H9 (cell line): ENCODE measurements at regions not wholly inside any gene's neighbourhood (a gene's known extent, or its start where the extent isn't known, plus 50 kb on each side); places are given as distances from the start of the nearest gene placed in this dataset.

Experiments used
- DNase-seq: peaks from one replicate; pipeline ENCODE4 v3.0.0-alpha.2; 2017
- H2AFZ ChIP-seq: one replicate; pipeline ENCODE4 v1.6.1; 2013; ENCODE audit warnings: mild to moderate bottlenecking, low read length, control low read depth, moderate library complexity
- H2AK5ac ChIP-seq: 2 replicates; pipeline ENCODE4 v1.6.1; 2013; ENCODE audit warnings: low read length, control low read depth, mixed read lengths; ENCODE audit not compliant: insufficient read length
- H2BK120ac ChIP-seq: one replicate; pipeline ENCODE4 v1.6.1; 2013; ENCODE audit warnings: low read depth, mild to moderate bottlenecking, low read length, control low read depth, inconsistent platforms; ENCODE audit not compliant: poor library complexity, severe bottlenecking
- H2BK12ac ChIP-seq: 2 replicates; pipeline ENCODE4 v1.6.1; 2013; ENCODE audit warnings: low read length, control low read depth, mixed read lengths, low read depth; ENCODE audit not compliant: insufficient read length
- H2BK15ac ChIP-seq: 2 replicates; pipeline ENCODE4 v1.6.1; 2013; ENCODE audit warnings: low read depth, low read length, control low read depth
- H2BK20ac ChIP-seq: one replicate; pipeline ENCODE4 v1.6.1; 2013; ENCODE audit warnings: low read depth, mild to moderate bottlenecking, low read length, control low read depth, inconsistent platforms; ENCODE audit not compliant: poor library complexity, severe bottlenecking
- H2BK5ac ChIP-seq: 2 replicates; pipeline ENCODE4 v1.6.1; 2013; ENCODE audit warnings: low read length, control low read depth, mixed read lengths; ENCODE audit not compliant: insufficient read length
- H3K14ac ChIP-seq: 2 replicates; pipeline ENCODE4 v1.6.1; 2013; ENCODE audit warnings: low read length, control low read depth; ENCODE audit not compliant: insufficient read depth
- H3K18ac ChIP-seq: 2 replicates; pipeline ENCODE4 v1.6.1; 2013; ENCODE audit warnings: low read depth, mild to moderate bottlenecking, mixed read lengths, low read length, control low read depth; ENCODE audit not compliant: insufficient read length
- H3K23ac ChIP-seq: 2 replicates; pipeline ENCODE4 v1.6.1; 2013; ENCODE audit warnings: low read length, control low read depth, mixed read lengths, low read depth; ENCODE audit not compliant: insufficient read length
- H3K23me2 ChIP-seq: 2 replicates; pipeline ENCODE4 v1.6.1; 2013; ENCODE audit warnings: low read depth, mild to moderate bottlenecking, mixed read lengths, low read length, control low read depth; ENCODE audit not compliant: insufficient read length, poor library complexity, severe bottlenecking
- H3K27ac ChIP-seq: 2 replicates; pipeline ENCODE4 v1.5.1; 2013; ENCODE audit warnings: low read length, control low read depth, mixed read lengths, low read depth; ENCODE audit not compliant: insufficient read length
- H3K27me3 ChIP-seq: 2 replicates; pipeline ENCODE4 v1.6.1; 2013; ENCODE audit warnings: low read length, control low read depth, inconsistent platforms; ENCODE audit not compliant: insufficient read depth
- H3K4ac ChIP-seq: 2 replicates; pipeline ENCODE4 v1.6.1; 2013; ENCODE audit warnings: low read depth, mild to moderate bottlenecking, control low read depth, inconsistent platforms, low read length, moderate library complexity
- H3K4me1 ChIP-seq: 2 replicates; pipeline ENCODE4 v1.6.1; 2013; ENCODE audit warnings: low read length, control low read depth, inconsistent platforms; ENCODE audit not compliant: insufficient read depth
- H3K4me2 ChIP-seq: 2 replicates; pipeline ENCODE4 v1.6.1; 2013; ENCODE audit warnings: low read length, control low read depth, mixed read lengths; ENCODE audit not compliant: insufficient read length, insufficient read depth
- H3K56ac ChIP-seq: 2 replicates; pipeline ENCODE4 v1.6.1; 2013; ENCODE audit warnings: low read depth, mild to moderate bottlenecking, mixed read lengths, low read length, control low read depth; ENCODE audit not compliant: insufficient read length
- H3K79me1 ChIP-seq: 2 replicates; pipeline ENCODE4 v1.6.1; 2013; ENCODE audit warnings: low read depth, mild to moderate bottlenecking, moderate library complexity, low read length, control low read depth, inconsistent platforms; ENCODE audit not compliant: insufficient read depth, poor library complexity, severe bottlenecking
- H3K79me2 ChIP-seq: 2 replicates; pipeline ENCODE4 v1.6.1; 2013; ENCODE audit warnings: low read length, control low read depth, inconsistent platforms; ENCODE audit not compliant: insufficient read depth
- H3K9ac ChIP-seq: 2 replicates; pipeline ENCODE4 v1.6.1; 2013; ENCODE audit warnings: low read length, control low read depth, mixed read lengths; ENCODE audit not compliant: insufficient read length; ENCODE audit errors: extremely low read depth
- H3K9me3 ChIP-seq: one replicate; pipeline ENCODE4 v1.6.1; 2013; ENCODE audit warnings: low read depth, low read length, inconsistent platforms; ENCODE audit not compliant: control insufficient read depth
- H3T11ph ChIP-seq: one replicate; pipeline ENCODE4 v1.6.1; 2013; ENCODE audit warnings: mild to moderate bottlenecking, low read length, control low read depth, inconsistent platforms
- H4K20me1 ChIP-seq: one replicate; pipeline ENCODE4 v1.6.1; 2013; ENCODE audit not compliant: control insufficient read depth, insufficient read length, insufficient read depth
- H4K5ac ChIP-seq: 2 replicates; pipeline ENCODE4 v1.6.1; 2013; ENCODE audit warnings: low read depth, mild to moderate bottlenecking, mixed read lengths, low read length, control low read depth; ENCODE audit not compliant: insufficient read length
- H4K8ac ChIP-seq: replicated peaks from 2 replicates; pipeline ENCODE4 v1.6.1; 2013; ENCODE audit warnings: low read length, control low read depth, mixed read lengths, low read depth; ENCODE audit not compliant: insufficient read length
- H4K91ac ChIP-seq: 2 replicates; pipeline ENCODE4 v1.6.1; 2013; ENCODE audit warnings: low read depth, mild to moderate bottlenecking, moderate library complexity, mixed read lengths, low read length, control low read depth; ENCODE audit not compliant: insufficient read length
- H3K27ac Mint-ChIP-seq, 3 experiments: 2 replicates in 2 of 3; 3 replicates in 1 of 3; pipeline ENCODE4 v1.8.0; 2020 to 2021; ENCODE audit warnings: mixed read lengths in 3 of 3, mild to moderate bottlenecking in 1 of 3, moderate library complexity in 1 of 3
- H3K27me3 Mint-ChIP-seq: 2 replicates; pipeline ENCODE4 v1.8.0; 2021; ENCODE audit warnings: low read depth, mild to moderate bottlenecking, moderate library complexity, mixed read lengths
- H3K36me3 Mint-ChIP-seq, 3 experiments: 2 replicates in 2 of 3; 3 replicates in 1 of 3; pipeline ENCODE4 v1.8.0; 2020 to 2021; ENCODE audit warnings: low read depth in 3 of 3, mixed read lengths in 3 of 3; ENCODE audit not compliant: insufficient read depth in 1 of 3
- H3K4me1 Mint-ChIP-seq, 2 experiments: 2 replicates each; pipeline ENCODE4 v1.8.0; 2020; ENCODE audit warnings: mixed read lengths in 2 of 2
- H3K4me3 Mint-ChIP-seq, 2 experiments: 2 replicates in 1 of 2; 3 replicates in 1 of 2; pipeline ENCODE4 v1.8.0; 2020 to 2021; ENCODE audit warnings: mild to moderate bottlenecking in 2 of 2, mixed read lengths in 2 of 2, moderate library complexity in 1 of 2
- H3K9me3 Mint-ChIP-seq, 2 experiments: 2 replicates in 1 of 2; 3 replicates in 1 of 2; pipeline ENCODE4 v1.8.0; 2020; ENCODE audit warnings: mild to moderate bottlenecking in 2 of 2, mixed read lengths in 2 of 2, moderate library complexity in 1 of 2
- CTCF ChIP-seq: fragments of 200-600 bp; sonication (generic); conservative IDR thresholded peaks from 3 replicates; pipeline ENCODE4 v1.8.0; 2021; ENCODE audit warnings: antibody characterized with exemption, mild to moderate bottlenecking
- WGBS: extraction: QIAGEN DNeasy Blood & Tissue Kit; methylation state at CpG from one replicate; pipeline ENCODE4 v1.1.7; 2013; ENCODE audit warnings: missing lambda C conversion rate, low lambda C conversion rate, mixed read lengths; ENCODE audit not compliant: insufficient read length; ENCODE audit errors: extremely low coverage; 5-methylcytosine and 5-hydroxymethylcytosine counted together

- H2BK120ac ChIP-seq = no peak overlapping the region
- no peak overlapping the region for H2BK15ac ChIP-seq
Measured at GRCh38 chr21:27464648-27465047, 497.8 kb upstream of the ADAMTS5 start.

More at GRCh38 chr21:27464648-27465047, 497.8 kb upstream of the ADAMTS5 start:
- H3K9me3 Mint-ChIP-seq = no peaks in the 10 kb centered on the region
- H3K9me3 ChIP-seq = no peaks in the 10 kb centered on the region
- no peak overlapping the region for H3K14ac ChIP-seq
- TF ChIP-seq CTCF = no peak
- no peaks in the 10 kb centered on the region for H3K27me3 ChIP-seq
- no peak overlapping the region for H3K9ac ChIP-seq
- no CpG with 5 or more reads among the region's 1 CpG for WGBS
- H3K18ac ChIP-seq = no peak overlapping the region
- H3K4ac ChIP-seq = no peak overlapping the region
- no peak overlapping the region for H2AK5ac ChIP-seq
- no peak overlapping the region for H2AFZ ChIP-seq
- H3K27ac Mint-ChIP-seq = no peak overlapping the region
- no peak overlapping the region for H4K5ac ChIP-seq
- no peaks in the 10 kb centered on the region for H3K4me1 ChIP-seq
- H3K79me2 ChIP-seq = no peaks in the 10 kb centered on the region
- H3K27me3 Mint-ChIP-seq = no peaks in the 10 kb centered on the region
- H3K23ac ChIP-seq = no peak overlapping the region
- no peaks in the 10 kb centered on the region for H3K4me1 Mint-ChIP-seq
- no peak overlapping the region for H3T11ph ChIP-seq
- H3K23me2 ChIP-seq = no peaks in the 10 kb centered on the region
- H3K4me3 Mint-ChIP-seq = no peak overlapping the region
- no peaks in the 10 kb centered on the region for H3K36me3 Mint-ChIP-seq
- H2BK20ac ChIP-seq = no peak overlapping the region
- H4K20me1 ChIP-seq = no peaks in the 10 kb centered on the region
- no peak overlapping the region for H2BK5ac ChIP-seq
- no peak overlapping the region for H4K8ac ChIP-seq
- no peaks in the 10 kb centered on the region for H3K79me1 ChIP-seq
- H2BK12ac ChIP-seq = no peak overlapping the region
- H3K27ac ChIP-seq = no peak overlapping the region
- no peak for DNase-seq
- H4K91ac ChIP-seq = no peak overlapping the region
- H3K4me2 ChIP-seq = no peak overlapping the region
- H3K56ac ChIP-seq = no peak overlapping the region
